Neuronal stem cell (in vitro differentiated cells): ENCODE measurements at regions not wholly inside any gene's neighbourhood (a gene's known extent, or its start where the extent isn't known, plus 50 kb on each side); places are given as distances from the start of the nearest gene placed in this dataset.

Experiments
- DNase-seq: peaks from one replicate; pipeline ENCODE4 v3.0.0-alpha.2; 2013; ENCODE audit warnings: low spot score
- H2AFZ ChIP-seq: one replicate; pipeline ENCODE4 v1.6.1; 2013; ENCODE audit warnings: mild to moderate bottlenecking, low read length, inconsistent platforms
- H2AK5ac ChIP-seq: 2 replicates; pipeline ENCODE4 v1.6.1; 2013; ENCODE audit warnings: low read depth, mild to moderate bottlenecking, inconsistent platforms, low read length, moderate library complexity, mixed read lengths
- H2BK120ac ChIP-seq: 2 replicates; pipeline ENCODE4 v1.6.1; 2013; ENCODE audit warnings: low read depth, mild to moderate bottlenecking, inconsistent platforms, low read length, moderate library complexity, mixed read lengths
- H2BK12ac ChIP-seq: one replicate; pipeline ENCODE4 v1.6.1; 2013; ENCODE audit warnings: low read length, inconsistent platforms
- H2BK15ac ChIP-seq: 2 replicates; pipeline ENCODE4 v1.6.1; 2013; ENCODE audit warnings: mild to moderate bottlenecking, low read length, inconsistent platforms, mixed read lengths
- H2BK5ac ChIP-seq: one replicate; pipeline ENCODE4 v1.6.1; 2013; ENCODE audit warnings: inconsistent platforms, mild to moderate bottlenecking, low read length, moderate library complexity
- H3K14ac ChIP-seq: one replicate; pipeline ENCODE4 v1.6.1; 2013; ENCODE audit warnings: low read length, inconsistent platforms
- H3K18ac ChIP-seq: 2 replicates; pipeline ENCODE4 v1.6.1; 2013; ENCODE audit warnings: low read length, inconsistent platforms
- H3K23ac ChIP-seq: 2 replicates; pipeline ENCODE4 v1.6.1; 2013; ENCODE audit warnings: low read depth, mild to moderate bottlenecking, mixed read lengths, low read length, inconsistent platforms; ENCODE audit not compliant: poor library complexity
- H3K27ac ChIP-seq: replicated peaks from 3 replicates; pipeline ENCODE4 v1.5.1; 2013; ENCODE audit warnings: low read length, inconsistent platforms
- H3K27me3 ChIP-seq, 3 experiments: 2 replicates each; pipeline ENCODE4 v1.6.1; 2013; ENCODE audit warnings: low read length in 3 of 3, mild to moderate bottlenecking in 2 of 3, inconsistent platforms in 1 of 3, low read depth in 1 of 3, mixed read lengths in 1 of 3, moderate library complexity in 1 of 3; ENCODE audit not compliant: control insufficient read depth in 3 of 3, insufficient read depth in 3 of 3
- H3K36me3 ChIP-seq, 2 donors: replicated peaks in 1 of 2; 2 replicates each; pipeline ENCODE4 v1.6.1; 2013; ENCODE audit warnings: low read length in 2 of 2; ENCODE audit not compliant: control insufficient read depth in 2 of 2, insufficient read depth in 2 of 2
- H3K4ac ChIP-seq: 2 replicates; pipeline ENCODE4 v1.6.1; 2013; ENCODE audit warnings: inconsistent platforms, mild to moderate bottlenecking, low read length, moderate library complexity
- H3K4me1 ChIP-seq, 2 donors: 1 replicate in 1 of 2; 2 replicates in 1 of 2; pipeline ENCODE4 v1.6.1; 2013; ENCODE audit warnings: low read length in 2 of 2, low read depth in 1 of 2; ENCODE audit not compliant: control insufficient read depth in 2 of 2, insufficient read depth in 1 of 2
- H3K4me2 ChIP-seq: one replicate; pipeline ENCODE4 v1.6.1; 2013; ENCODE audit warnings: mild to moderate bottlenecking, low read length, inconsistent platforms; ENCODE audit not compliant: insufficient read depth, poor library complexity, severe bottlenecking
- H3K4me3 ChIP-seq, 2 donors: 2 replicates each; pipeline ENCODE4 v1.5.1; 2013; ENCODE audit warnings: low read length in 2 of 2, mild to moderate bottlenecking in 2 of 2, inconsistent platforms in 1 of 2, moderate library complexity in 1 of 2
- H3K79me1 ChIP-seq: one replicate; pipeline ENCODE4 v1.6.1; 2013; ENCODE audit warnings: low read depth, mild to moderate bottlenecking, inconsistent platforms, low read length, moderate library complexity
- H3K9ac ChIP-seq: one replicate; pipeline ENCODE4 v1.6.1; 2013; ENCODE audit warnings: mild to moderate bottlenecking, low read depth, low read length, inconsistent platforms; ENCODE audit not compliant: poor library complexity
- H3K9me3 ChIP-seq, 2 donors: replicated peaks in 1 of 2; 2 replicates each; pipeline versions ENCODE3 to v1.6.1; 2013; ENCODE audit warnings: low read length in 2 of 2, mild to moderate bottlenecking in 2 of 2, inconsistent platforms in 1 of 2, low read depth in 1 of 2, mixed read lengths in 1 of 2, moderate library complexity in 1 of 2; ENCODE audit not compliant: control insufficient read depth in 2 of 2, insufficient read depth in 1 of 2
- H4K8ac ChIP-seq: one replicate; pipeline ENCODE4 v1.6.1; 2013; ENCODE audit warnings: low read depth, mild to moderate bottlenecking, inconsistent platforms, low read length, moderate library complexity
- H4K91ac ChIP-seq: one replicate; pipeline ENCODE4 v1.6.1; 2013; ENCODE audit warnings: low read length, low read depth, mild to moderate bottlenecking, inconsistent platforms; ENCODE audit not compliant: poor library complexity
- WGBS, 2 donors: extraction: QIAGEN DNeasy Blood & Tissue Kit; methylation state at CpG; one replicate each; pipeline ENCODE4 v1.1.7; 2013; ENCODE audit warnings: missing lambda C conversion rate in 2 of 2, mixed read lengths in 1 of 2; ENCODE audit not compliant: insufficient read length in 2 of 2, insufficient replicate concordance in 1 of 2; ENCODE audit errors: extremely low coverage in 2 of 2; 5-methylcytosine and 5-hydroxymethylcytosine counted together

- no peak overlapping the region for H2BK12ac ChIP-seq
- H3K14ac ChIP-seq: no peak overlapping the region
- H3K27me3 ChIP-seq: no peaks in the 10 kb centered on the region
- H4K91ac ChIP-seq: no peak overlapping the region
- no peak overlapping the region for H2BK120ac ChIP-seq
- no peak overlapping the region for H2BK5ac ChIP-seq
- no CpG with 5 or more reads among the region's 1 CpG for WGBS, 2 donors
- H2AK5ac ChIP-seq: no peak overlapping the region
- H4K8ac ChIP-seq: no peak overlapping the region
- no peak overlapping the region for H3K4me3 ChIP-seq
- H3K9ac ChIP-seq: no peak overlapping the region
- no peak overlapping the region for H2BK15ac ChIP-seq
- no peaks in the 10 kb centered on the region for H3K79me1 ChIP-seq
- no peak overlapping the region for H2AFZ ChIP-seq
- no peaks in the 10 kb centered on the region for H3K9me3 ChIP-seq
- H3K18ac ChIP-seq: no peak overlapping the region
- H3K36me3 ChIP-seq: no peaks in the 10 kb centered on the region
- no peak overlapping the region for H3K23ac ChIP-seq
- no peak overlapping the region for H3K27ac ChIP-seq
- no peak for DNase-seq
- no peaks in the 10 kb centered on the region for H3K4me1 ChIP-seq
- H3K4me2 ChIP-seq: no peak overlapping the region
- H3K4ac ChIP-seq: no peak overlapping the region
These were observed 329.4 kb downstream of the KLHL4 start for GRCh38 chrX:87846956-87847355.

DNA sequence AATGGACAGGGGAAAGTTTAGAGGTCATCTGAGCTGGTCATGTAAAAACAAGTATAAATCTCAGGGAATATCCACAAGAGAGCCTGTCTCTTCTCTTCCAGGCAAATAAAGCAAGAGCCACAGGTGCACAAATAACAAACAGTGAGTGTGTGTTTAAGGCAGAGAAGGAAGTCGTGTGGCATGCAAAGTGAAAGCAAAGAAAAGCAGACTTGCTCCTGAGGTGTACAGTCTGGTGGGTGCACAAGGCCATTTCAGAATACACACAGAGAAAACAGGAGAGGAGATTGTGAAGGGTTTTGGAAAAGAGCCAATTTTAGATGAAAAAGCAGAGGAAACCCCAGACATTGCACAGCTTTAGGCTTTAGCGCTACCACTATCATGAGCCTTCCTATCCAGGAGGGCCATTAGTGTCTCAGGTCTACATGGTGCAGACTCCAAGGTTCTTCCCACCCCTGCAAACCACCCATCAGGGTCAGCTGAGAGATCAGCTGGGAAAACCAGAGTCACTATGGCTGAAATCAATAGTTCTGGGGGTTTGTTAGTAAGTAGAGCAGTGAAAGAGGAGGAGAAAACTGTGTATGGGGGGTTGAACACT is 355.8 kb downstream of the KLHL4 start:
- no peak for DNase-seq
- Histone ChIP-seq H3K9me3 (no peaks in the 10 kb centered on the region), H4K8ac (no peak overlapping the region), H4K91ac (no peak overlapping the region), H2AK5ac (no peak overlapping the region), H3K79me1 (no peaks in the 10 kb centered on the region), H2BK12ac (no peak overlapping the region), H3K23ac (no peak overlapping the region), H2BK15ac (no peak overlapping the region), H3K4me2 (no peak overlapping the region), H3K27ac (no peak overlapping the region), H2BK5ac (no peak overlapping the region), H3K14ac (no peak overlapping the region), H2BK120ac (no peak overlapping the region), H3K9ac (no peak overlapping the region), H2AFZ (no peak overlapping the region), H3K36me3 (no peaks in the 10 kb centered on the region), H3K4me1 (no peaks in the 10 kb centered on the region), H3K18ac (no peak overlapping the region), H3K4me3 (no peak overlapping the region), H3K4ac (no peak overlapping the region), H3K27me3 (no peaks in the 10 kb centered on the region)
- WGBS, 2 donors: no CpG with 5 or more reads among the region's 2 CpGs

DNA sequence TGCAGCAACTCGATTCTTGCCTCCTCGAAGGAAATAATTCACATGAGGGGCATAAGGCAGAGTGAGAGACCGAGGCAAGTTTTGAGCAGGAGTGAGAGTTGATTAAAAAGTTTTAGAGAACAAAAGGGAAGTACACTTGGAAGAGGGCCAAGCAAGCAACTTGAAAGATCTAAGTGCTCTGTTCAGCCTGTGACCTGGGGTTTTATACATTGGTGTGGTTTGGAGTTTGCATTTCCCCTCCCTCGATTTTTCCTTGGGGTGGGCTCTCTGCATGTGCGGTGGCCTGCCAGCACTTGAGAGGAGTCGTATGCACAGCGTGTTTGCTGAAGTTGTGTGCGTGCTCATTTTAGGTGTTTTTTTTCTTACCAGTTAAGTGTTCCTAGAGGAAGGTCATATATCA is 356.4 kb downstream of the KLHL4 start:
- no peak overlapping the region for H3K4me2 ChIP-seq
- no peak for DNase-seq
- H3K23ac ChIP-seq: no peak overlapping the region
- H3K4ac ChIP-seq: no peak overlapping the region
- no peak overlapping the region for H4K91ac ChIP-seq
- no peak overlapping the region for H3K4me3 ChIP-seq
- H2BK12ac ChIP-seq: no peak overlapping the region
- no peak overlapping the region for H2AK5ac ChIP-seq
- no peaks in the 10 kb centered on the region for H3K4me1 ChIP-seq
- H3K9ac ChIP-seq: no peak overlapping the region
- no peak overlapping the region for H4K8ac ChIP-seq
- H3K14ac ChIP-seq: no peak overlapping the region
- H3K27me3 ChIP-seq: no peaks in the 10 kb centered on the region
- no peak overlapping the region for H2BK15ac ChIP-seq
- no peaks in the 10 kb centered on the region for H3K79me1 ChIP-seq
- H2BK5ac ChIP-seq: no peak overlapping the region
- no peak overlapping the region for H3K18ac ChIP-seq
- WGBS, 2 donors: no CpG with 5 or more reads among the region's 8 CpGs
- no peak overlapping the region for H3K27ac ChIP-seq
- H3K9me3 ChIP-seq: no peaks in the 10 kb centered on the region
- no peaks in the 10 kb centered on the region for H3K36me3 ChIP-seq
- no peak overlapping the region for H2AFZ ChIP-seq
- no peak overlapping the region for H2BK120ac ChIP-seq

GRCh38 chrX:87878926-87879325 is 361.3 kb downstream of the KLHL4 start:
- no peak overlapping the region for H3K9ac ChIP-seq
- H3K27ac ChIP-seq: no peak overlapping the region
- no peak for DNase-seq
- no peaks in the 10 kb centered on the region for H3K27me3 ChIP-seq
- H4K8ac ChIP-seq: no peak overlapping the region
- H2AFZ ChIP-seq: no peak overlapping the region
- no CpG with 5 or more reads among the region's 10 CpGs for WGBS, 2 donors
- H3K23ac ChIP-seq: no peak overlapping the region
- no peak overlapping the region for H2BK15ac ChIP-seq
- H3K4ac ChIP-seq: no peak overlapping the region
- H3K4me3 ChIP-seq: no peak overlapping the region
- H4K91ac ChIP-seq: no peak overlapping the region
- H3K36me3 ChIP-seq: no peaks in the 10 kb centered on the region
- H3K4me2 ChIP-seq: no peak overlapping the region
- no peaks in the 10 kb centered on the region for H3K4me1 ChIP-seq
- no peak overlapping the region for H2BK12ac ChIP-seq
- H2BK5ac ChIP-seq: no peak overlapping the region
- H3K79me1 ChIP-seq: no peaks in the 10 kb centered on the region
- H2BK120ac ChIP-seq: no peak overlapping the region
- H3K14ac ChIP-seq: no peak overlapping the region
- no peak overlapping the region for H3K18ac ChIP-seq
- H2AK5ac ChIP-seq: no peak overlapping the region
- H3K9me3 ChIP-seq: no peaks in the 10 kb centered on the region
